ENCODE measurements at regions not wholly inside any gene's neighbourhood (a gene's known extent, or its start where the extent isn't known, plus 50 kb on each side); places are given as distances from the start of the nearest gene placed in this dataset.
"Not testable (repeated sequence)": the region's sequence is repeated elsewhere in the genome, so short reads cannot be mapped to it uniquely, and the experiment has no call there.

- not testable (repeated sequence) for H3K79me2 ChIP-seq (ENCODE audit: control insufficient read depth, insufficient read depth, low read length); H3K36me3 ChIP-seq (ENCODE audit: control insufficient read depth, insufficient read depth, low read length); H3K27me3 ChIP-seq (ENCODE audit: control insufficient read depth, insufficient read depth, low read length); H3K4me1 ChIP-seq (ENCODE audit: control insufficient read depth, extremely low read depth, insufficient read depth, low read length); H4K20me1 ChIP-seq (ENCODE audit: control insufficient read depth, extremely low read depth, insufficient read depth, low read length); H3K9me3 ChIP-seq (ENCODE audit: control insufficient read depth, insufficient read depth, low read depth, low read length); H3K4me2 ChIP-seq (ENCODE audit: extremely low read depth, insufficient read depth, low read length); H3K27ac ChIP-seq (ENCODE audit: insufficient read depth, low read length); H3K9ac ChIP-seq (ENCODE audit: insufficient read depth, low read length); DNase-seq (ENCODE audit: low read depth in 2 of 2); H2AFZ ChIP-seq (ENCODE audit: low read length); H3K4me3 ChIP-seq (replicated peaks in 1 of 4; ENCODE audit: control extremely low read depth in 1 of 4, insufficient read depth in 1 of 4, low read depth in 3 of 4, low read length in 4 of 4)
These were observed 209.4 kb upstream of the SLC38A2 start for GRCh38 chr12:46581990-46582389.

GRCh38 chr12:46580445-46580844 lies 207.9 kb upstream of the SLC38A2 start:
- H3K79me2 ChIP-seq (ENCODE audit: control insufficient read depth, insufficient read depth, low read length): no peaks in the 10 kb centered on the region
- TF ChIP-seq EZH2 (IDR thresholded peaks at IDR 0.05; ENCODE audit: low read length, missing control alignments) (no peak), CTCF (conservative IDR thresholded peaks at IDR 0.05 in 1 of 2, IDR thresholded peaks at IDR 0.05 in 1 of 2; ENCODE audit: low read depth in 1 of 2, low read length in 2 of 2) (no peak)
- no peak overlapping the region for H3K4me3 ChIP-seq (replicated peaks in 1 of 4; ENCODE audit: control extremely low read depth in 1 of 4, insufficient read depth in 1 of 4, low read depth in 3 of 4, low read length in 4 of 4)
- no peaks in the 10 kb centered on the region for H3K9me3 ChIP-seq (ENCODE audit: control insufficient read depth, insufficient read depth, low read depth, low read length)
- no peaks in the 10 kb centered on the region for H3K27me3 ChIP-seq (ENCODE audit: control insufficient read depth, insufficient read depth, low read length)
- no peaks in the 10 kb centered on the region for H4K20me1 ChIP-seq (ENCODE audit: control insufficient read depth, extremely low read depth, insufficient read depth, low read length)
- no peaks in the 10 kb centered on the region for H3K36me3 ChIP-seq (ENCODE audit: control insufficient read depth, insufficient read depth, low read length)
- no peak overlapping the region for H3K4me2 ChIP-seq (ENCODE audit: extremely low read depth, insufficient read depth, low read length)
- H2AFZ ChIP-seq (ENCODE audit: low read length): no peak overlapping the region
- no peaks in the 10 kb centered on the region for H3K4me1 ChIP-seq (ENCODE audit: control insufficient read depth, extremely low read depth, insufficient read depth, low read length)
- H3K9ac ChIP-seq (ENCODE audit: insufficient read depth, low read length): no peak overlapping the region
- DNase-seq (ENCODE audit: low read depth in 2 of 2): no peak
- H3K27ac ChIP-seq (ENCODE audit: insufficient read depth, low read length): no peak overlapping the region

- Histone ChIP-seq H3K27ac (ENCODE audit: insufficient read depth, low read length) (no peak overlapping the region), H3K36me3 (ENCODE audit: control insufficient read depth, insufficient read depth, low read length) (no peaks in the 10 kb centered on the region), H2AFZ (ENCODE audit: low read length) (no peak overlapping the region), H3K27me3 (ENCODE audit: control insufficient read depth, insufficient read depth, low read length) (no peaks in the 10 kb centered on the region), H3K9ac (ENCODE audit: insufficient read depth, low read length) (no peak overlapping the region), H3K4me3 (replicated peaks in 1 of 4; ENCODE audit: control extremely low read depth in 1 of 4, insufficient read depth in 1 of 4, low read depth in 3 of 4, low read length in 4 of 4) (no peak overlapping the region), H3K9me3 (ENCODE audit: control insufficient read depth, insufficient read depth, low read depth, low read length) (no peaks in the 10 kb centered on the region), H4K20me1 (ENCODE audit: control insufficient read depth, extremely low read depth, insufficient read depth, low read length) (no peaks in the 10 kb centered on the region), H3K79me2 (ENCODE audit: control insufficient read depth, insufficient read depth, low read length) (no peaks in the 10 kb centered on the region), H3K4me2 (ENCODE audit: extremely low read depth, insufficient read depth, low read length) (no peak overlapping the region), H3K4me1 (ENCODE audit: control insufficient read depth, extremely low read depth, insufficient read depth, low read length) (no peaks in the 10 kb centered on the region)
- no peak for DNase-seq (ENCODE audit: low read depth in 2 of 2)
- TF ChIP-seq CTCF (conservative IDR thresholded peaks at IDR 0.05 in 1 of 2, IDR thresholded peaks at IDR 0.05 in 1 of 2; ENCODE audit: low read depth in 1 of 2, low read length in 2 of 2): no peak
- TF ChIP-seq EZH2 (IDR thresholded peaks at IDR 0.05; ENCODE audit: low read length, missing control alignments): no peak
These were observed 206.9 kb upstream of the SLC38A2 start for GRCh38 chr12:46579474-46579873.
